MM.1S (cell line): ENCODE measurements at regions not wholly inside any gene's neighbourhood (a gene's known extent, or its start where the extent isn't known, plus 50 kb on each side); places are given as distances from the start of the nearest gene placed in this dataset.

ENCODE experiments used
- DNase-seq: peaks from one replicate; pipeline ENCODE4 v3.0.0-alpha.2; 2015
- H2AFZ ChIP-seq: fragments of 300-600 bp; sonication (generic); 2 replicates; pipeline ENCODE4 v1.6.0; 2016; ENCODE audit warnings: antibody characterized with exemption, low read length
- H3F3A ChIP-seq: fragments of 300-600 bp; sonication (generic); 2 replicates; pipeline ENCODE4 v1.6.1; 2016; ENCODE audit warnings: mild to moderate bottlenecking, antibody characterized with exemption, low read length, moderate library complexity, mixed read lengths; ENCODE audit not compliant: insufficient read depth
- H3K27ac ChIP-seq: fragments of 300-600 bp; sonication (generic); 2 replicates; pipeline ENCODE4 v1.5.1; 2016; ENCODE audit warnings: mild to moderate bottlenecking, low read length
- H3K27me3 ChIP-seq: fragments of 300-600 bp; sonication (generic); replicated peaks from 2 replicates; pipeline ENCODE4 v1.6.0; 2016; ENCODE audit warnings: low read length; ENCODE audit not compliant: insufficient read depth
- H3K36me3 ChIP-seq: fragments of 300-600 bp; sonication (generic); replicated peaks from 2 replicates; pipeline ENCODE4 v1.6.1; 2016; ENCODE audit warnings: mild to moderate bottlenecking, low read length, mixed read lengths; ENCODE audit not compliant: insufficient read depth
- H3K4me1 ChIP-seq: fragments of 300-600 bp; sonication (generic); 2 replicates; pipeline ENCODE4 v1.6.1; 2016; ENCODE audit warnings: low read length, mixed read lengths
- H3K4me2 ChIP-seq: fragments of 300-600 bp; sonication (generic); 2 replicates; pipeline ENCODE4 v1.6.0; 2016; ENCODE audit warnings: low read depth, low read length
- H3K4me3 ChIP-seq: fragments of 300-600 bp; sonication (generic); 2 replicates; pipeline ENCODE4 v1.5.1; 2016; ENCODE audit warnings: low read length, mixed read lengths
- H3K79me2 ChIP-seq: fragments of 300-600 bp; sonication (generic); 2 replicates; pipeline ENCODE4 v1.6.1; 2016; ENCODE audit warnings: mixed run types, low read length, mixed read lengths
- H3K9ac ChIP-seq: fragments of 300-600 bp; sonication (generic); 2 replicates; pipeline ENCODE4 v1.6.1; 2016; ENCODE audit warnings: low read length, mixed read lengths
- H3K9me2 ChIP-seq: fragments of 300-600 bp; sonication (generic); replicated peaks from 2 replicates; pipeline ENCODE4 v1.6.1; 2016; ENCODE audit warnings: mild to moderate bottlenecking, low read length, mixed read lengths; ENCODE audit not compliant: insufficient read depth
- H3K9me3 ChIP-seq: fragments of 300-600 bp; sonication (generic); replicated peaks from 2 replicates; pipeline ENCODE4 v1.6.1; 2016; ENCODE audit warnings: mild to moderate bottlenecking, low read length, mixed read lengths; ENCODE audit not compliant: insufficient read depth
- H4K20me1 ChIP-seq: fragments of 300-600 bp; sonication (generic); 2 replicates; pipeline ENCODE4 v1.6.1; 2016; ENCODE audit warnings: mild to moderate bottlenecking, low read length, moderate library complexity, mixed read lengths; ENCODE audit not compliant: insufficient read depth
- CTCF ChIP-seq: fragments of 300-600 bp; sonication (generic); IDR thresholded peaks from 2 replicates; pipeline ENCODE4 v1.5.1; 2016; ENCODE audit warnings: antibody characterized with exemption, low read length, mixed read lengths
- EZH2 ChIP-seq: fragments of 300-600 bp; sonication (generic); optimal IDR thresholded peaks from 2 replicates; pipeline ENCODE3; 2017; ENCODE audit warnings: low read depth, mild to moderate bottlenecking, antibody characterized with exemption, low read length, mixed read lengths
- EZH2phosphoT487 ChIP-seq: fragments of 300-600 bp; sonication (generic); IDR thresholded peaks from 2 replicates; pipeline ENCODE4 v1.6.1; 2018; ENCODE audit warnings: antibody characterized with exemption, low read length

- no peaks in the 10 kb centered on the region for H3K9me2 ChIP-seq
- no peaks in the 10 kb centered on the region for H3K4me1 ChIP-seq
- no peak overlapping the region for H3K4me3 ChIP-seq
- H2AFZ ChIP-seq, result no peak overlapping the region
- no peak for DNase-seq
- no peak overlapping the region for H3K4me2 ChIP-seq
- no peak for TF ChIP-seq CTCF
- TF ChIP-seq EZH2phosphoT487, result no peak
- TF ChIP-seq EZH2, result no peak
- no peaks in the 10 kb centered on the region for H3K9me3 ChIP-seq
- H3K27me3 ChIP-seq, result no peaks in the 10 kb centered on the region
- no peaks in the 10 kb centered on the region for H4K20me1 ChIP-seq
- H3K79me2 ChIP-seq, result no peaks in the 10 kb centered on the region
- H3F3A ChIP-seq, result no peaks in the 10 kb centered on the region
- no peak overlapping the region for H3K27ac ChIP-seq
- no peaks in the 10 kb centered on the region for H3K36me3 ChIP-seq
- no peak overlapping the region for H3K9ac ChIP-seq
Observed at GRCh38 chr12:131209082-131210070, 255.7 kb downstream of the ADGRD1 start.

- Histone ChIP-seq H3K4me1 (no peaks in the 10 kb centered on the region), H3K4me2 (no peak overlapping the region), H3K9me3 (no peaks in the 10 kb centered on the region), H3K36me3 (no peaks in the 10 kb centered on the region), H2AFZ (no peak overlapping the region), H3K4me3 (no peak overlapping the region), H3K27me3 (no peaks in the 10 kb centered on the region), H3F3A (no peaks in the 10 kb centered on the region), H3K79me2 (no peaks in the 10 kb centered on the region), H4K20me1 (no peaks in the 10 kb centered on the region), H3K9ac (no peak overlapping the region), H3K27ac (no peak overlapping the region), H3K9me2 (no peaks in the 10 kb centered on the region)
- DNase-seq, result no peak
- no peak for TF ChIP-seq EZH2phosphoT487
- TF ChIP-seq CTCF, result no peak
- TF ChIP-seq EZH2, result no peak
Observed at GRCh38 chr12:131210506-131211339, 257.0 kb downstream of the ADGRD1 start.

- Histone ChIP-seq H3F3A (no peaks in the 10 kb centered on the region), H3K9ac (no peak overlapping the region), H3K36me3 (no peaks in the 10 kb centered on the region), H3K4me2 (no peak overlapping the region), H3K27me3 (no peaks in the 10 kb centered on the region), H3K79me2 (no peaks in the 10 kb centered on the region), H3K27ac (no peak overlapping the region), H2AFZ (no peak overlapping the region), H3K4me3 (no peak overlapping the region), H3K9me3 (no peaks in the 10 kb centered on the region), H3K4me1 (no peaks in the 10 kb centered on the region), H3K9me2 (no peaks in the 10 kb centered on the region), H4K20me1 (no peaks in the 10 kb centered on the region)
- TF ChIP-seq EZH2 (no peak), CTCF (no peak), EZH2phosphoT487 (no peak)
- DNase-seq, result no peak
Observed at GRCh38 chr12:131211340-131211938, 257.7 kb downstream of the ADGRD1 start.
